Endodermal cell (in vitro differentiated cells): ENCODE measurements at regions not wholly inside any gene's neighbourhood (a gene's known extent, or its start where the extent isn't known, plus 50 kb on each side); places are given as distances from the start of the nearest gene placed in this dataset.

ENCODE experiments used
- DNase-seq: peaks from one replicate; pipeline ENCODE4 v3.0.0-alpha.2; 2017
- H3K27ac ChIP-seq: 2 replicates; pipeline ENCODE4 v1.5.1; 2013; ENCODE audit warnings: mild to moderate bottlenecking, low read depth, low read length, moderate library complexity
- H3K27me3 ChIP-seq: 2 replicates; pipeline ENCODE4 v1.6.1; 2013; ENCODE audit warnings: mild to moderate bottlenecking, low read length, moderate library complexity; ENCODE audit not compliant: insufficient read depth, control insufficient read depth, poor library complexity, severe bottlenecking
- H3K36me3 ChIP-seq: 2 replicates; pipeline ENCODE4 v1.7.0; 2013; ENCODE audit warnings: mild to moderate bottlenecking, low read length, moderate library complexity; ENCODE audit not compliant: control insufficient read depth, insufficient read depth
- H3K4me1 ChIP-seq: one replicate; pipeline ENCODE4 v1.7.0; 2013; ENCODE audit warnings: low read length; ENCODE audit not compliant: control insufficient read depth, insufficient read depth
- H3K4me3 ChIP-seq: 2 replicates; pipeline ENCODE4 v1.5.1; 2013; ENCODE audit warnings: mild to moderate bottlenecking, low read length, moderate library complexity
- H3K9ac ChIP-seq: 2 replicates; pipeline ENCODE4 v1.6.1; 2013; ENCODE audit warnings: mild to moderate bottlenecking, low read length, moderate library complexity; ENCODE audit not compliant: poor library complexity, severe bottlenecking; ENCODE audit errors: extremely low read depth
- H3K9me3 ChIP-seq: 2 replicates; pipeline ENCODE4 v1.6.1; 2013; ENCODE audit warnings: mild to moderate bottlenecking, low read length, moderate library complexity; ENCODE audit not compliant: control insufficient read depth
- H3K27ac Mint-ChIP-seq: 2 replicates; pipeline ENCODE4 v1.8.0; 2020; ENCODE audit warnings: mixed read lengths
- H3K27me3 Mint-ChIP-seq: 2 replicates; pipeline ENCODE4 v1.8.0; 2021; ENCODE audit warnings: mild to moderate bottlenecking, mixed read lengths; ENCODE audit not compliant: insufficient read depth
- H3K36me3 Mint-ChIP-seq: 2 replicates; pipeline ENCODE4 v1.8.0; 2020; ENCODE audit warnings: low read depth, mixed read lengths
- H3K4me1 Mint-ChIP-seq: 2 replicates; pipeline ENCODE4 v1.8.0; 2020; ENCODE audit warnings: mixed read lengths
- H3K4me3 Mint-ChIP-seq: 2 replicates; pipeline ENCODE4 v1.8.0; 2020; ENCODE audit warnings: mild to moderate bottlenecking, moderate library complexity, mixed read lengths
- H3K9me3 Mint-ChIP-seq: 2 replicates; pipeline ENCODE4 v1.8.0; 2020; ENCODE audit warnings: mild to moderate bottlenecking, mixed read lengths
- CTCF ChIP-seq: fragments of 200-600 bp; sonication (generic); conservative IDR thresholded peaks from 2 replicates; pipeline ENCODE4 v1.5.0; 2021; ENCODE audit warnings: antibody characterized with exemption, mild to moderate bottlenecking
- WGBS, 2 experiments: methylation state at CpG; one replicate each; pipeline versions ENCODE4 v1.1.5 to v1.1.7; 2013; ENCODE audit warnings: missing lambda C conversion rate in 2 of 2, mixed read lengths in 1 of 2; ENCODE audit not compliant: insufficient coverage in 1 of 2, insufficient read length in 1 of 2; 5-methylcytosine and 5-hydroxymethylcytosine counted together

DNA sequence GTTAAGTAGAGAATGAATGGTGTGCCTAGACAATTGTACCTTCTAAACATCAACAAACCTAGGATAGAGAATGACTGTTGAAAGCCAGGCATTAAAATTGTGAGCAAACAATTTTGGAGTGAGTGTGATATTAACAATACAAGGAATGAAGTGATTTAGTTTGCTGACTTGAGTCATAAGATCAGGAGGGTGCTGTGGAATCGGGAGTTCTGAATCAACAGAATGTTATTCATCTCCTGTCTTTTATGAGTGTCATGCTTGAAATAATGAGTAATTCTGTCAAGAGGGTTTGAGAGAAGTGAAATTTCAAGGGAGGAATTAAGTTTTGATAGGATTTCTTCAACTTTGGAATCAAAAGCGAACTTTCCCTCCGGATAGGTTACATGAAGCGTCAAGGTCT lies 214.4 kb upstream of the DSEL start:
- Mint-ChIP-seq H3K4me3 (no peak overlapping the region), H3K27ac (no peak overlapping the region), H3K36me3 (no peaks in the 10 kb centered on the region), H3K9me3 (no peaks in the 10 kb centered on the region), H3K4me1 (no peaks in the 10 kb centered on the region), H3K27me3 (no peaks in the 10 kb centered on the region)
- H3K36me3 ChIP-seq: no peaks in the 10 kb centered on the region
- H3K4me3 ChIP-seq: no peak overlapping the region
- no peak overlapping the region for H3K27ac ChIP-seq
- no peaks in the 10 kb centered on the region for H3K27me3 ChIP-seq
- H3K4me1 ChIP-seq: no peaks in the 10 kb centered on the region
- DNase-seq: no peak
- no peaks in the 10 kb centered on the region for H3K9me3 ChIP-seq
- WGBS, 2 experiments: 94 to 100% methylated on average over 1 to 4 of the region's 4 CpGs
- no peak for TF ChIP-seq CTCF
- H3K9ac ChIP-seq: no peak overlapping the region

DNA sequence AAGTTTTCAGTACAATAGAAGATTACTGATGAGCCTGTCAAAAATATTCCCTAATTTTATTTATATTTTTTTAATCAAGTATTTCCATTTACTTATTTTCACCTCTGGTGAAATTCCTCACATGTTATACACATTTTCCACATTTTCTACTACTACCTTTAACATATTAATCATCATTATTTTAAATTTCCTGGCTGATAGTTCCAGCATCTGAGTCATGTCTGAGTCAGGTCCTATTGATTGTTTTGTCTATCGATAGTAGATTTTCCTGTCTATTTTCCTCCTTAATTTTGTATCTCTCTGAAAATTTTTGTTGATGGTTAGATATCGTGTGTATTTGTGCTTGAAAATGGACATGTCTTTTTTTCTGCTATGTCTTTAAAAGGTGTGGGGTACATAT lies 211.8 kb upstream of the DSEL start:
- no peak overlapping the region for H3K9ac ChIP-seq
- no peak overlapping the region for H3K4me3 Mint-ChIP-seq
- H3K36me3 Mint-ChIP-seq: no peaks in the 10 kb centered on the region
- no peak overlapping the region for H3K4me3 ChIP-seq
- H3K4me1 ChIP-seq: no peaks in the 10 kb centered on the region
- no peaks in the 10 kb centered on the region for H3K27me3 ChIP-seq
- WGBS, 2 experiments: 80 to 93% methylated on average over 1 to 2 of the region's 2 CpGs
- H3K9me3 ChIP-seq: no peaks in the 10 kb centered on the region
- H3K4me1 Mint-ChIP-seq: no peaks in the 10 kb centered on the region
- H3K27ac Mint-ChIP-seq: no peak overlapping the region
- peaks cover 4% of the 10 kb centered on the region for H3K9me3 Mint-ChIP-seq
- no peaks in the 10 kb centered on the region for H3K27me3 Mint-ChIP-seq
- no peak for TF ChIP-seq CTCF
- no peak overlapping the region for H3K27ac ChIP-seq
- DNase-seq: no peak
- no peaks in the 10 kb centered on the region for H3K36me3 ChIP-seq

GRCh38 chr18:67726882-67727281 lies 210.4 kb upstream of the DSEL start:
- no peaks in the 10 kb centered on the region for H3K36me3 ChIP-seq
- no peaks in the 10 kb centered on the region for H3K9me3 ChIP-seq
- H3K4me3 ChIP-seq: no peak overlapping the region
- no peak overlapping the region for H3K27ac ChIP-seq
- 40 to 100% methylated on average over 1 to 2 of the region's 2 CpGs for WGBS, 2 experiments
- Mint-ChIP-seq H3K4me1 (no peaks in the 10 kb centered on the region), H3K36me3 (no peaks in the 10 kb centered on the region), H3K4me3 (no peak overlapping the region), H3K27ac (no peak overlapping the region), H3K27me3 (no peaks in the 10 kb centered on the region), H3K9me3 (peaks cover 6% of the 10 kb centered on the region)
- H3K9ac ChIP-seq: no peak overlapping the region
- H3K27me3 ChIP-seq: no peaks in the 10 kb centered on the region
- DNase-seq: no peak
- no peaks in the 10 kb centered on the region for H3K4me1 ChIP-seq
- no peak for TF ChIP-seq CTCF
